Thyroid gland (tissue), 4 donors: ENCODE measurements at regions not wholly inside any gene's neighbourhood (a gene's known extent, or its start where the extent isn't known, plus 50 kb on each side); places are given as distances from the start of the nearest gene placed in this dataset.

ENCODE experiments used
- CTCF ChIP-seq, 6 experiments: fragments of 200-600 bp in 3 of 6; fragments of 450-650 bp in 3 of 6; sonication (generic) in 3 of 6; IDR thresholded peaks; one replicate each; pipeline ENCODE4 v1.5.1; 2016 to 2019; ENCODE audit warnings: antibody characterized with exemption in 6 of 6, mild to moderate bottlenecking in 2 of 6, inconsistent platforms in 1 of 6, moderate library complexity in 1 of 6
- POLR2A ChIP-seq, 2 donors: fragments of 450-650 bp; IDR thresholded peaks; one replicate each; pipeline ENCODE4 v1.6.1; 2017; ENCODE audit warnings: antibody characterized with exemption in 2 of 2, mild to moderate bottlenecking in 2 of 2, moderate library complexity in 1 of 2

GRCh38 chr10:112087953-112088456 lies 95.6 kb downstream of the GPAM start:
- TF ChIP-seq CTCF (IDR thresholded peaks at IDR 0.05) (no peak), POLR2A (IDR thresholded peaks at IDR 0.05) (no peak)
